Mammary epithelial cell (primary cell): ENCODE measurements at regions not wholly inside any gene's neighbourhood (a gene's known extent, or its start where the extent isn't known, plus 50 kb on each side); places are given as distances from the start of the nearest gene placed in this dataset.

Experiments used
- EZH2 ChIP-seq: IDR thresholded peaks from 2 replicates; pipeline ENCODE4 v1.6.1; 2012; ENCODE audit warnings: low read length, inconsistent platforms, borderline replicate concordance
- TF ChIP-seq, protein P1 (sequence below), 2 donors: IDR thresholded peaks in 1 of 2; conservative IDR thresholded peaks in 1 of 2; 2 replicates each; pipeline ENCODE4 v1.5.1; 2011 to 2012; ENCODE audit warnings: inconsistent platforms in 2 of 2, low read length in 2 of 2, mild to moderate bottlenecking in 2 of 2, control low read depth in 1 of 2, low read depth in 1 of 2; ENCODE audit not compliant: insufficient read depth in 1 of 2; ENCODE audit errors: extremely low read depth in 1 of 2

DNA sequence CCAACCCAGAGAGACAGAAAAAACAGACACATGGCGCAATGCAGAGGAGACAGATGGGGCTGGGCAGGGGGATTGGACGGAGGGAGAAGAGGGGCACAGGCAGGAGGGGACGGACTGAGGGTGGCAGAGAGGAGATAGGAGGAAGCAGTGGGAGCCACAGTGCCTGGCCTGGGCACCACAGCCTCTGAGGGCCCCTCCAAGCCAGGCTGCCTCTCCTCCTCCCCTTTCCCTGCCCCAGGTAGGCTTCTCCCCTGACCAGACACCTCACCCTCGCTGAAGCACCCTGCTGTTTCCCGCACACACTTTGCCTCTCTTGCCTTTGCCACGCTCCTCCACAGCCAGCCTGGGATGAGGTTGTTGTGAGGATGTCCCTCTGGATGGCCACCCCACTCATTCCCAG, 84.0 kb upstream of the PRR20G start:
- TF ChIP-seq, protein P1, sequence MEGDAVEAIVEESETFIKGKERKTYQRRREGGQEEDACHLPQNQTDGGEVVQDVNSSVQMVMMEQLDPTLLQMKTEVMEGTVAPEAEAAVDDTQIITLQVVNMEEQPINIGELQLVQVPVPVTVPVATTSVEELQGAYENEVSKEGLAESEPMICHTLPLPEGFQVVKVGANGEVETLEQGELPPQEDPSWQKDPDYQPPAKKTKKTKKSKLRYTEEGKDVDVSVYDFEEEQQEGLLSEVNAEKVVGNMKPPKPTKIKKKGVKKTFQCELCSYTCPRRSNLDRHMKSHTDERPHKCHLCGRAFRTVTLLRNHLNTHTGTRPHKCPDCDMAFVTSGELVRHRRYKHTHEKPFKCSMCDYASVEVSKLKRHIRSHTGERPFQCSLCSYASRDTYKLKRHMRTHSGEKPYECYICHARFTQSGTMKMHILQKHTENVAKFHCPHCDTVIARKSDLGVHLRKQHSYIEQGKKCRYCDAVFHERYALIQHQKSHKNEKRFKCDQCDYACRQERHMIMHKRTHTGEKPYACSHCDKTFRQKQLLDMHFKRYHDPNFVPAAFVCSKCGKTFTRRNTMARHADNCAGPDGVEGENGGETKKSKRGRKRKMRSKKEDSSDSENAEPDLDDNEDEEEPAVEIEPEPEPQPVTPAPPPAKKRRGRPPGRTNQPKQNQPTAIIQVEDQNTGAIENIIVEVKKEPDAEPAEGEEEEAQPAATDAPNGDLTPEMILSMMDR (conservative IDR thresholded peaks at IDR 0.05 in 1 of 2, IDR thresholded peaks at IDR 0.05 in 1 of 2; ENCODE audit: extremely low read depth in 1 of 2, insufficient read depth in 1 of 2, low read depth in 1 of 2, low read length in 2 of 2): no peak
- no peak for TF ChIP-seq EZH2
